Lower leg skin (tissue), 3 donors: ENCODE measurements at regions not wholly inside any gene's neighbourhood (a gene's known extent, or its start where the extent isn't known, plus 50 kb on each side); places are given as distances from the start of the nearest gene placed in this dataset.

Source experiments
- CTCF ChIP-seq, 3 donors: fragments of 450-650 bp; IDR thresholded peaks; one replicate each; pipeline ENCODE4 v1.5.1; 2016; ENCODE audit warnings: antibody characterized with exemption in 3 of 3, mild to moderate bottlenecking in 3 of 3, moderate library complexity in 2 of 3
- POLR2A ChIP-seq, 2 donors: fragments of 450-650 bp; IDR thresholded peaks; one replicate each; pipeline ENCODE4 v1.6.1; 2016 to 2017; ENCODE audit warnings: antibody characterized with exemption in 2 of 2, mild to moderate bottlenecking in 1 of 2, moderate library complexity in 1 of 2

- TF ChIP-seq CTCF (IDR thresholded peaks at IDR 0.05): no peak
- no peak for TF ChIP-seq POLR2A (IDR thresholded peaks at IDR 0.05)
Observed at GRCh38 chr9:126234681-126235335, 91.8 kb upstream of the MVB12B start.
